NCI-H2107 treated with DMSO at 0.1 percent for 48 hours (cell line): ENCODE measurements at regions not wholly inside any gene's neighbourhood (a gene's known extent, or its start where the extent isn't known, plus 50 kb on each side); places are given as distances from the start of the nearest gene placed in this dataset.
"Not testable (repeated sequence)": the region's sequence is repeated elsewhere in the genome, so short reads cannot be mapped to it uniquely, and the experiment has no call there.

Experiments
- DNase-seq: peaks from one replicate; lab custom pipeline; 2025; ENCODE audit not compliant: unreplicated experiment; lab: John Stamatoyannopoulos, UW

- DNase-seq: no peak
These were observed 364.8 kb upstream of the SNX7 start for GRCh38 chr1:98296681-98297080.

GRCh38 chr1:98294127-98294526 is 367.4 kb upstream of the SNX7 start:
- DNase-seq: no peak

- no peak for DNase-seq
These were observed 368.5 kb upstream of the SNX7 start for GRCh38 chr1:98292994-98293393.

- DNase-seq: no peak
These were observed 368.5 kb upstream of the DPYD start for GRCh38 chr1:98289311-98289710.

- DNase-seq: no peak
These were observed 367.7 kb upstream of the DPYD start for GRCh38 chr1:98288494-98288893.

GRCh38 chr1:98287626-98288025 is 366.8 kb upstream of the DPYD start:
- no peak for DNase-seq

GRCh38 chr1:98286656-98287055 is 365.8 kb upstream of the DPYD start:
- no peak for DNase-seq

GRCh38 chr1:98285286-98285685 is 364.5 kb upstream of the DPYD start:
- not testable (repeated sequence) for DNase-seq

- DNase-seq: no peak
These were observed 359.2 kb upstream of the DPYD start for GRCh38 chr1:98280049-98280448.

GRCh38 chr1:98278055-98278454 is 357.2 kb upstream of the DPYD start:
- no peak for DNase-seq

- DNase-seq: no peak
These were observed 356.3 kb upstream of the DPYD start for GRCh38 chr1:98277118-98277517.

- no peak for DNase-seq
These were observed 355.7 kb upstream of the DPYD start for GRCh38 chr1:98276514-98276913.

- DNase-seq: no peak
These were observed 347.5 kb upstream of the DPYD start for GRCh38 chr1:98268316-98268715.

GRCh38 chr1:98267423-98267822 is 346.6 kb upstream of the DPYD start:
- DNase-seq: no peak

GRCh38 chr1:98264727-98265126 is 343.9 kb upstream of the DPYD start:
- peak; percentile 71 for DNase-seq

GRCh38 chr1:98260839-98261238 is 340.0 kb upstream of the DPYD start:
- no peak for DNase-seq

GRCh38 chr1:98260412-98260811 is 339.6 kb upstream of the DPYD start:
- no peak for DNase-seq

GRCh38 chr1:98256700-98257099 is 335.9 kb upstream of the DPYD start:
- no peak for DNase-seq

GRCh38 chr1:98253145-98253544 is 332.3 kb upstream of the DPYD start:
- DNase-seq: no peak

- DNase-seq: no peak
These were observed 330.7 kb upstream of the DPYD start for GRCh38 chr1:98251497-98251896.

GRCh38 chr1:98232678-98233077 is 311.8 kb upstream of the DPYD start:
- no peak for DNase-seq

GRCh38 chr1:98222706-98223105 is 301.9 kb upstream of the DPYD start:
- no peak for DNase-seq

- DNase-seq: no peak
These were observed 301.1 kb upstream of the DPYD start for GRCh38 chr1:98221923-98222322.

GRCh38 chr1:98217601-98218000 is 296.8 kb upstream of the DPYD start:
- no peak for DNase-seq
